ENCODE measurements at regions not wholly inside any gene's neighbourhood (a gene's known extent, or its start where the extent isn't known, plus 50 kb on each side); places are given as distances from the start of the nearest gene placed in this dataset.

DNA sequence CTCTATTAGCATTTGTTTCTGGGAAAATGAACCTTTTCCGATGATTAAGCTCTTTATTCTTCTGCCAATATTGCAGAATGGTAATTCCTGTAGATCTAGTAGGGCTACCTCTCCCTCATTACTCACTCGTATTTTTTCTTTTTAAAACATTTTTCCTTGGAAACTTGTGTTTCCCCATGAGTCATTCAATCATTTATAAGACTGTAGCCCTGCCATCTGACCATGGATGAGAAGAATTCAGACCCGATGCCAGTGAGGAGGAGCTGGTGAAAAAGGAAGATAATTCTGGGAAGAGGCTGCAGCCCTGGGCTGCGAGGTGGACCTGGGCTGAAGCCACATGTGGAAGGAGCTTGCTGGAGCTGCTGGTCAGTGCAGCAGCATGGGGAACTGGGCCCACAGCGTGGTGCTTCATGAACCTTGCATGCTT lies 242.8 kb downstream of the KLF6 start:
- no CpG with 5 or more reads among the region's 5 CpGs for WGBS, 2 experiments (ENCODE audit: extremely low coverage in 2 of 2, insufficient read length in 1 of 2)
- peak overlapping the region in 1 of 2 experiments; percentile 18; a peak in 1 of 4 replicates for H4K8ac ChIP-seq (ENCODE audit: low read depth in 2 of 2, low read length in 2 of 2)
- CTCF ChIA-PET: no interaction called here
- no peaks in the 10 kb centered on the region for H3K9me3 ChIP-seq (ENCODE audit: control insufficient read depth, insufficient read depth, low read length)
- H2AK5ac ChIP-seq (ENCODE audit: low read depth, low read length): peak overlapping the region; percentile 64
- H3K14ac ChIP-seq (replicated peaks; ENCODE audit: low read depth, low read length): no peak overlapping the region
- H4K91ac ChIP-seq (ENCODE audit: insufficient read depth, low read depth, low read length): peak overlapping the region; percentile 51
- no peaks in the 10 kb centered on the region for H3K27me3 ChIP-seq (ENCODE audit: control insufficient read depth, insufficient read depth, low read length)
- H2BK120ac ChIP-seq (ENCODE audit: low read depth, low read length): peak overlapping the region; percentile 4; the same call in 1 of the 2 replicates
- 0 out of 2 replicates have a peak overlapping the region, but pooled peaks have one; percentile 4 for H4K5ac ChIP-seq (ENCODE audit: low read depth, low read length)
- H3K23ac ChIP-seq (ENCODE audit: low read depth, low read length): no peak overlapping the region
- H3K4me1 ChIP-seq (ENCODE audit: control insufficient read depth, insufficient read depth, low read length): peaks cover 20% of the 10 kb centered on the region
- no TSS peak for BruUV-seq (replicated peaks)
- peak; percentile 33 for ATAC-seq (ENCODE audit: low read depth)
- in situ Hi-C loops (cut with MboI; ENCODE audit: low sequenced_read_pairs): no loop called here
- peak overlapping the region; percentile 44 for H2BK5ac ChIP-seq (ENCODE audit: low read depth, low read length, poor library complexity, severe bottlenecking)
- peak overlapping the region; percentile 18 for H3K27ac ChIP-seq (ENCODE audit: insufficient read depth, low read length)
- no peak overlapping the region for H3K4me3 ChIP-seq (ENCODE audit: insufficient read depth, low read depth, low read length)
- peaks cover 23% of the 10 kb centered on the region for H3K9me1 ChIP-seq (ENCODE audit: insufficient read depth, low read length)
- H3K4me2 ChIP-seq (ENCODE audit: low read depth, low read length): no peak overlapping the region
- no peak overlapping the region for H3K56ac ChIP-seq (ENCODE audit: extremely low read depth, insufficient read depth, low read length)
- TF ChIP-seq RFX5 (IDR thresholded peaks at IDR 0.05; ENCODE audit: low read depth, low read length) (no peak), MAFK (IDR thresholded peaks at IDR 0.05; ENCODE audit: low read depth, low read length) (peak; percentile 64), CEBPB (IDR thresholded peaks at IDR 0.05; ENCODE audit: low read depth, low read length) (peak; percentile 24; the same call in 1 of the 2 replicates), FOS (IDR thresholded peaks at IDR 0.05; ENCODE audit: low read depth, low read length) (peak; percentile 51), RAD21 (IDR thresholded peaks at IDR 0.05; ENCODE audit: low read length) (peak; percentile 17; the same call in 1 of the 2 replicates), NFE2L2 (IDR thresholded peaks at IDR 0.05; ENCODE audit: low read depth, low read length) (no peak)
- no peak overlapping the region; the same call in 1 of the 2 replicates for H2BK20ac ChIP-seq (ENCODE audit: low read depth, low read length)
- dilution Hi-C loops (cut with HindIII; ENCODE audit: low sequenced_read_pairs, unreplicated experiment): no loop called here
- no peak overlapping the region for H3K9ac ChIP-seq (ENCODE audit: low read depth, low read length)
- peak; percentile 87 for DNase-seq
- H3K18ac ChIP-seq (ENCODE audit: low read depth, low read length): peak overlapping the region; percentile 5; the same call in 1 of the 2 replicates
- H2AFZ ChIP-seq (replicated peaks; ENCODE audit: low read length, poor library complexity): peak overlapping the region; percentile 77
- POLR2A ChIA-PET (ENCODE audit: unreplicated experiment): no interaction called here
- peak overlapping the region; percentile 44 for H3K4ac ChIP-seq (ENCODE audit: low read depth, low read length)
- no peaks in the 10 kb centered on the region for H4K20me1 ChIP-seq (ENCODE audit: insufficient read depth, low read length)
- no peak overlapping the region; the same call in 2 of the 3 replicates for H2BK15ac ChIP-seq (ENCODE audit: low read depth, low read length)
- H3K79me1 ChIP-seq (ENCODE audit: low read depth in 1 of 2, low read length in 2 of 2): 0 out of 4 replicates have a peak, but pooled peaks cover 0 to 4% of the 10 kb centered on the region in 2 experiments
- H2AK9ac ChIP-seq (replicated peaks; ENCODE audit: low read depth, low read length, poor library complexity): peak overlapping the region; percentile 12
- no peaks in the 10 kb centered on the region for H3K36me3 ChIP-seq (ENCODE audit: control insufficient read depth, insufficient read depth, low read length)
- intact Hi-C loops (cut with micrococcal nuclease): no loop called here
